ENCODE measurements at regions not wholly inside any gene's neighbourhood (a gene's known extent, or its start where the extent isn't known, plus 50 kb on each side); places are given as distances from the start of the nearest gene placed in this dataset.
A peak's percentile ranks its signal among the peaks of the same experiment; 100 is the strongest.

DNA sequence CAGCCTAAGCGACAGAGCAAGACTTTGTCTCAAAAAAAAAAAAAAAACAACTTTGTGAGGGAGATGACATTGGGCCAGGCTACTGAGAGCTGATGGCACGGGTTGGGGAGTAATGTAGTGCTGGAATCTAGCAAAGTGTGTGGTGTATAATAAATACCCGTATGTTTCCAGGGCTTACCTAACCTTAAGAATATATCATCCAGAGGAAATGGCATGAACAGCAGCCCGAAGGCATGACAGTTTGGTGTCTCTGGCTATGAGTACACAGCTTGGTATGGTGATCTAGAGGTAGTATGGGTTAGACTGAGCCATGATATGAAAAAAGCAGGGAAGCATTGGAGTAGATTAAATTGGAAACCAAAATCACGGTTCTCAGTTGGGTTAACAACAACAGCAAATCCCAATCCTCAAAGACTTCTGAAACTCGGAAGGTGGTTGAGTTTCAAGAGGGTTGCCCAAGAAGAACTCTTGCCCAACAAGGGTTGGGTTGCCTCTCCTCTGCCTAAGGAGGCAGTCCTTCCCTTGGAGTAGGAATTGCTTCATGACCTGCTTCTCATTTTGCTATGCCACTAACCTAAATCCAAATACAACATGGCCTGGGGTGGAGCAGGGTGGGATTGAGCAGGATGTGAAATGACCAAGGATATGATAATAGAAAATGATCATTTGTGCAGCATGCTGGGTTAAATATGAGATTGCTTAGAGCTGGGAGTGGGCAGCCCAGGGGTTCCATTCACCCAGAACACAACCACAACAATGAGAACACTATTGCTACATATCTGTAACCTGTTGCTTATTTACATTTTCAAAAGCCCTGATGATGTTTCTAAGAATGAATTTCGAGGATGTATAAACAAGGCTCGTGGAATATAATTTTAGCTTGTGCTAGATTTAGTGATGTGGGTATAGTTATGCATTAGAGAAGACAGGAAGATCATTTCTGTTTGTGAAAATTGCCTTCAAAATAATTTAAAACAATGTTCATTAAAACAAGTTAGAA lies 64.6 kb upstream of the ZFR start:
- H3K4me3 ChIP-seq: no peak overlapping the region
- TF ChIP-seq POLR2A (IDR thresholded peaks at IDR 0.05): no peak
- TF ChIP-seq, protein P1, sequence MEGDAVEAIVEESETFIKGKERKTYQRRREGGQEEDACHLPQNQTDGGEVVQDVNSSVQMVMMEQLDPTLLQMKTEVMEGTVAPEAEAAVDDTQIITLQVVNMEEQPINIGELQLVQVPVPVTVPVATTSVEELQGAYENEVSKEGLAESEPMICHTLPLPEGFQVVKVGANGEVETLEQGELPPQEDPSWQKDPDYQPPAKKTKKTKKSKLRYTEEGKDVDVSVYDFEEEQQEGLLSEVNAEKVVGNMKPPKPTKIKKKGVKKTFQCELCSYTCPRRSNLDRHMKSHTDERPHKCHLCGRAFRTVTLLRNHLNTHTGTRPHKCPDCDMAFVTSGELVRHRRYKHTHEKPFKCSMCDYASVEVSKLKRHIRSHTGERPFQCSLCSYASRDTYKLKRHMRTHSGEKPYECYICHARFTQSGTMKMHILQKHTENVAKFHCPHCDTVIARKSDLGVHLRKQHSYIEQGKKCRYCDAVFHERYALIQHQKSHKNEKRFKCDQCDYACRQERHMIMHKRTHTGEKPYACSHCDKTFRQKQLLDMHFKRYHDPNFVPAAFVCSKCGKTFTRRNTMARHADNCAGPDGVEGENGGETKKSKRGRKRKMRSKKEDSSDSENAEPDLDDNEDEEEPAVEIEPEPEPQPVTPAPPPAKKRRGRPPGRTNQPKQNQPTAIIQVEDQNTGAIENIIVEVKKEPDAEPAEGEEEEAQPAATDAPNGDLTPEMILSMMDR (IDR thresholded peaks at IDR 0.05 in 4 of 5, conservative IDR thresholded peaks at IDR 0.05 in 1 of 5): no peak
- ATAC-seq (no peak), DNase-seq (no peak)
- intact Hi-C loops (cut with DNase I; ENCODE audit: low total_unique reads): no loop called here
- H3K36me3 ChIP-seq: no peaks in the 10 kb centered on the region
- no peaks in the 10 kb centered on the region for H3K9me3 ChIP-seq
- H3K4me1 ChIP-seq: peaks cover 16% of the 10 kb centered on the region in 2 donors
- in situ Hi-C loops (cut with MboI; ENCODE audit: low sequenced_read_pairs in 4 of 4): no loop called here
- peaks cover 0 to 3% (median 0%) of the 10 kb centered on the region in 3 donors for H3K27me3 ChIP-seq
- no peak overlapping the region for H3K27ac ChIP-seq

DNA sequence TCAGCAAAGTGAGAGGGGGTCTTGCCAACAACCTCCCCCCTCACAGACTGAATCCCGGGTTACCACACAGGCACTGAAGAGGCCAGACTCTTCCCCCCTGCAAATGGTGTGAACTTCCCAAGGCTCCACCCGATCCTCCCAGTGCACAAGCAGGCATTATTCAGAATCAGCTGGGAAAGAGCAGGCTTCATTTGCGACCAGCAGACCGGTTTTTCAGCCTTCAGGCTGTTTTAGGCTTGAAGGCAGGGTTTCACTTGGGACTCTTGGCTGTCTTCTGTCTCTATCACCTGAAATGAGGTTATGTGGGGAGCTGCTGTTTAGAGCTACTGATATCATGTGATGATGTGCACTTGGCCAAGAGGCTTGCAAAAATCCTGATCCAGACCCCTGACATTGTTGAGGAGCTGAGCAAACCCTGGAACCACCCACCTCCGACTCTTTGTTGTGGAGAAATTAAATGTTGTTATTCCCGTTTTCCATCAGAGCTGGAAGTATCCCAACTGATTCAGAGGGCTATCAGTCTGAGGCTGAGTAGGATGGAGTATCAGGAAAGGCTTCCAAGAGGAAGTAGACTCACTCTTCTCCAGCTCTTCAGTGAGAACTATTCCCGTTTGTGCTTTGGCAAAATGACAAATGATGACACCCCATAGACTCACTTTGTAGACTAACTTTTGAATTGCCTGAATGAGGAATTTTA lies 63.3 kb upstream of the ZFR start:
- H3K27ac ChIP-seq: no peak overlapping the region

DNA sequence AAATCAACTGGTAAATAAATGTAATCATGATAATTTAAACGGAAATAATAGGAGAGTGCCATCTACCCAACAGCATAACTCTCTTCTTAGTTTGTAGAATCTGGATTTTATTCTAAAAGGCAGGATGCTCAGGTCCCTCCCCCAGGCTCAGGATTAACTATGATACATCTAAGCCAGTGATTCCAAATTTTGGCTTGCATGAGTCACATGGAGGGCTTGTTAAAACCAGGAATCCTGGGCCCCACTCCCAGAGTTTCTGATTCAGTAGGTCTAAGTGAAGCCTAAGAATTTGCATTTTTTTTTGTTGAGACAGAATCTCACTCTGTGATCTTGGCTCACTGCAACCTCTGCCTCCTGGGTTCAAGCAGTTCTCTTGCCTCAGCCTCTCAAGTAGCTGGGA lies 62.3 kb upstream of the ZFR start:
- DNase-seq (no peak), ATAC-seq (no peak)
- Histone ChIP-seq H3K4me1 (peaks cover 16 to 17% of the 10 kb centered on the region in 2 donors), H3K27ac (no peak overlapping the region), H3K9me3 (no peaks in the 10 kb centered on the region), H3K27me3 (peaks cover 0 to 3% (median 0%) of the 10 kb centered on the region in 3 donors), H3K4me3 (no peak overlapping the region), H3K36me3 (no peaks in the 10 kb centered on the region)
- TF ChIP-seq, protein P1 (IDR thresholded peaks at IDR 0.05 in 4 of 5, conservative IDR thresholded peaks at IDR 0.05 in 1 of 5): no peak
- TF ChIP-seq POLR2A (IDR thresholded peaks at IDR 0.05): no peak
- intact Hi-C loops (cut with DNase I; ENCODE audit: low total_unique reads) (no loop called here), in situ Hi-C loops (cut with MboI; ENCODE audit: low sequenced_read_pairs in 4 of 4) (no loop called here)

More for the DNA sequence above, 63.3 kb upstream of the ZFR start:
- Histone ChIP-seq H3K36me3 (no peaks in the 10 kb centered on the region), H3K4me3 (no peak overlapping the region), H3K27me3 (peaks cover 0 to 3% (median 0%) of the 10 kb centered on the region in 3 donors), H3K9me3 (no peaks in the 10 kb centered on the region), H3K4me1 (peaks cover 16 to 17% of the 10 kb centered on the region in 2 donors)
- in situ Hi-C loops (cut with MboI; ENCODE audit: low sequenced_read_pairs in 4 of 4) (no loop called here), intact Hi-C loops (cut with DNase I; ENCODE audit: low total_unique reads) (no loop called here)
- ATAC-seq (peak in 1 of 2 donors; percentile 58), DNase-seq (no peak)
- TF ChIP-seq, protein P1 (IDR thresholded peaks at IDR 0.05 in 4 of 5, conservative IDR thresholded peaks at IDR 0.05 in 1 of 5): no peak

DNA sequence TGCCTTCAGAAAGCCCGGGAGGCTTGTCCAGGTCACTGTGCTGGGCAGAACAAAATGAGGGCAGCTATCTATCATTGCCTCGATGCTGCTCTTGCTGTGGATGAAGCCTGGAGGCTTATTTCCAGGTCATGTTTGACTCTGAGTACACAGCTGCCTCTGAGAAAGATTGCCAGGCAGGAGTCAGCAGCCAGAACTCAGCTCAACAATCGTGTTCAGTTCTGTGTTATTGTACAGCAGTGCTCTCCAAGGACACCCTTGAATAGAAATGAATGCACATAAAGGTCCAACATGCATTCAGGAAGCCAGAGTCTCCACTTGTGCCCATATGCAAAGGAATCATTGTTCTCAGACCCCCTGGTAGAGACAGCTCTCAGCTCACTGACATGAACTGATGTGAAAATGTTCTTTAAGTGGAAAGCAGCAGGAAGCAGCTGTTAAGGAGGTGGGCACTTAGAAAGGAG lies 61.7 kb upstream of the ZFR start:
- Histone ChIP-seq H3K9me3 (no peaks in the 10 kb centered on the region), H3K4me3 (no peak overlapping the region), H3K4me1 (peaks cover 16 to 17% of the 10 kb centered on the region in 2 donors), H3K27ac (no peak overlapping the region), H3K27me3 (peaks cover 0 to 3% (median 0%) of the 10 kb centered on the region in 3 donors), H3K36me3 (no peaks in the 10 kb centered on the region)
- no peak for TF ChIP-seq POLR2A (IDR thresholded peaks at IDR 0.05)
- TF ChIP-seq, protein P1 (IDR thresholded peaks at IDR 0.05 in 4 of 5, conservative IDR thresholded peaks at IDR 0.05 in 1 of 5): no peak
- no peak for DNase-seq
- intact Hi-C loops (cut with DNase I; ENCODE audit: low total_unique reads): no loop called here
- in situ Hi-C loops (cut with MboI; ENCODE audit: low sequenced_read_pairs in 4 of 4): no loop called here
- ATAC-seq: no peak
